ENCODE measurements at regions not wholly inside any gene's neighbourhood (a gene's known extent, or its start where the extent isn't known, plus 50 kb on each side); places are given as distances from the start of the nearest gene placed in this dataset.

- no peak for TF ChIP-seq POLR2A (IDR thresholded peaks at IDR 0.05)
- TF ChIP-seq CTCF (IDR thresholded peaks at IDR 0.05), result no peak
Measured at GRCh38 chr20:53846640-53847039, 223.8 kb downstream of the BCAS1 start.

Data from right lobe of liver (tissue), 4 donors.